ENCODE measurements at regions not wholly inside any gene's neighbourhood (a gene's known extent, or its start where the extent isn't known, plus 50 kb on each side); places are given as distances from the start of the nearest gene placed in this dataset.

DNA sequence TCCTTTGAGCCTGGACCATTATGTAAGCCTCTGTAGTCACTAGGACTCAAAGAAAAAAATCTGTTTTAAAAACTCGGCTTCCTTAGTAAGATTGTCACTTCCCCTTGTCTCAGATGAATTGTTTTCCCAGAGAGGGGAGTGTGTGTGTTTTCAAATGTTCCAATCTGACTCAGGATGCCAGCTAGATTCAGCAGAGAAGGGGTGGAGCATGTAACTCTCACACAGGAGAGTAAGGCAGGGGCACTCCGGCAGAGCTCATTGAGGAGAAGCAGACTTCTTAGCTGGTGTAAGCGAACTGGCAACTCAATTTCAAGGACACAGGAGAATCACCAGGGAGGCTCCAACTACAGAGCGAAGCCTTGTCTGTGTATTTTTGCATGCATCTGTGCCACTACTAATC is 623.2 kb downstream of the LMO4 start:
- TF ChIP-seq POLR2A (IDR thresholded peaks at IDR 0.05; ENCODE audit: low read length), result no peak
- TF ChIP-seq GATA1 (IDR thresholded peaks at IDR 0.05; ENCODE audit: low read depth, low read length), result no peak

Data from erythroblast (primary cell).